HCT116 (cell line): ENCODE measurements at regions not wholly inside any gene's neighbourhood (a gene's known extent, or its start where the extent isn't known, plus 50 kb on each side); places are given as distances from the start of the nearest gene placed in this dataset.

ENCODE experiments used
- ATAC-seq: fragments of 200-7000 bp; cut with Tn5 transposase; 2 replicates; pipeline ENCODE4 v1.9.1; 2020; ENCODE audit warnings: mild to moderate bottlenecking, moderate library complexity
- BruUV-seq: library from RNA; stranded (reverse); fragments of 400-500 nt; replicated peaks from 2 replicates; lab custom pipeline; 2021; lab: Mats Ljungman, UMichigan
- CTCF ChIA-PET: fragments of 300-600 bp; sonication (Branson Sonifier 250); formaldehyde crosslinking; loops from one replicate; lab custom pipeline; 2021; ENCODE audit warnings: antibody characterized with exemption; lab: Charles Lee
- POLR2A ChIA-PET: fragments of 300-600, 350-600 bp; sonication (Branson Sonifier 250); formaldehyde crosslinking; loops from one replicate; lab custom pipeline; 2021; ENCODE audit warnings: antibody characterized with exemption; lab: Charles Lee
- RAD21 ChIA-PET, 2 experiments: fragments of 300-600 bp; sonication (Branson Sonifier 250); formaldehyde crosslinking; loops; one replicate each; lab custom pipeline; 2023; ENCODE audit warnings: low total read pairs in 2 of 2; ENCODE audit not compliant: uncharacterized antibody in 2 of 2, unreplicated experiment in 2 of 2, low non-redundant PET in 1 of 2; lab: Charles Lee
- DNase-seq: peaks from one replicate; pipeline ENCODE4 v3.0.0-alpha.2; 2010; ENCODE audit warnings: low read depth, low spot score
- H2AFZ ChIP-seq: fragments of 200-600 bp; shearing (Covaris generic), sonication (generic); 2 replicates; pipeline ENCODE4 v1.6.1; 2017; ENCODE audit warnings: low read depth, mixed run types, mixed read lengths, antibody characterized with exemption, low read length; ENCODE audit not compliant: poor library complexity, severe bottlenecking
- H3K27ac ChIP-seq: 2 replicates; pipeline ENCODE4 v1.5.1; 2012; ENCODE audit warnings: low read depth, low read length
- H3K27me3 ChIP-seq: fragments of 200-600 bp; sonication (generic); 2 replicates; pipeline ENCODE4 v1.6.1; 2016; ENCODE audit warnings: mixed run types, low read length, mixed read lengths; ENCODE audit not compliant: insufficient read depth
- H3K36me3 ChIP-seq, 2 experiments: fragments of 200-500 bp in 1 of 2; fragments of 200-600 bp in 1 of 2; sonication (Bioruptor generic) in 1 of 2; sonication (generic) in 1 of 2; 2 replicates each; pipeline versions ENCODE4 v1.5.1 to v1.6.1; 2014 to 2016; ENCODE audit warnings: low read length in 2 of 2, inconsistent platforms in 1 of 2, mixed read lengths in 1 of 2, mixed run types in 1 of 2; ENCODE audit not compliant: insufficient read depth in 2 of 2, control insufficient read depth in 1 of 2
- H3K4me1 ChIP-seq, 2 experiments: fragments of 200-600 bp in 1 of 2; sonication (generic) in 1 of 2; 2 replicates each; pipeline versions ENCODE4 v1.5.1 to v1.6.1; 2012 to 2017; ENCODE audit warnings: low read length in 2 of 2, inconsistent platforms in 1 of 2, mild to moderate bottlenecking in 1 of 2, mixed read lengths in 1 of 2, mixed run types in 1 of 2, moderate library complexity in 1 of 2; ENCODE audit not compliant: insufficient read depth in 2 of 2, control insufficient read depth in 1 of 2
- H3K4me2 ChIP-seq: fragments of 200-600 bp; sonication (generic); 2 replicates; pipeline ENCODE4 v1.6.1; 2017; ENCODE audit warnings: mixed run types, low read length, mixed read lengths
- H3K4me3 ChIP-seq, 2 experiments: fragments of 200-600 bp in 1 of 2; sonication (generic) in 1 of 2; replicated peaks in 1 of 2; 2 replicates each; pipeline ENCODE4 v1.5.1; 2011 to 2016; ENCODE audit warnings: low read length in 2 of 2, control low read depth in 1 of 2, low read depth in 1 of 2, mild to moderate bottlenecking in 1 of 2, mixed read lengths in 1 of 2, mixed run types in 1 of 2
- H3K79me2 ChIP-seq: fragments of 200-600 bp; sonication (generic); 2 replicates; pipeline ENCODE4 v1.6.1; 2017; ENCODE audit warnings: mild to moderate bottlenecking, mixed run types, low read length, moderate library complexity, mixed read lengths; ENCODE audit not compliant: insufficient read depth
- H3K9ac ChIP-seq: fragments of 200-600 bp; sonication (generic); 2 replicates; pipeline ENCODE4 v1.6.1; 2016; ENCODE audit warnings: low read length, mixed read lengths
- H3K9me2 ChIP-seq: fragments of 200-600 bp; sonication (generic), shearing (Covaris generic); 2 replicates; pipeline ENCODE4 v1.6.1; 2017; ENCODE audit warnings: mixed run types, mild to moderate bottlenecking, moderate library complexity; ENCODE audit not compliant: insufficient read depth
- H3K9me3 ChIP-seq, 2 experiments: fragments of 200-500 bp in 1 of 2; fragments of 200-600 bp in 1 of 2; sonication (Bioruptor generic) in 1 of 2; sonication (generic) in 1 of 2; 2 replicates each; pipeline ENCODE4 v1.6.1; 2014 to 2017; ENCODE audit warnings: low read length in 2 of 2, mixed read lengths in 2 of 2, inconsistent platforms in 1 of 2, low read depth in 1 of 2, mild to moderate bottlenecking in 1 of 2, mixed run types in 1 of 2, moderate library complexity in 1 of 2; ENCODE audit not compliant: control insufficient read depth in 1 of 2, insufficient read depth in 1 of 2
- H4K20me1 ChIP-seq: fragments of 200-600 bp; sonication (generic), shearing (Covaris generic); 2 replicates; pipeline ENCODE4 v1.6.1; 2017; ENCODE audit warnings: mixed run types, mild to moderate bottlenecking, moderate library complexity; ENCODE audit not compliant: insufficient read depth
- ATF3 ChIP-seq: IDR thresholded peaks from 2 replicates; pipeline ENCODE4 v1.6.1; 2012
- CBX3 ChIP-seq: IDR thresholded peaks from 2 replicates; pipeline ENCODE4 v1.6.1; 2012; ENCODE audit warnings: low read depth
- CTCF ChIP-seq, 3 experiments: fragments of 200-600 bp in 1 of 3; sonication (generic) in 1 of 3; IDR thresholded peaks in 2 of 3; conservative IDR thresholded peaks in 1 of 3; 2 replicates each; pipeline ENCODE4 v1.5.1; 2012 to 2017; ENCODE audit warnings: low read depth in 2 of 3, low read length in 2 of 3, antibody characterized with exemption in 1 of 3, borderline replicate concordance in 1 of 3, control low read depth in 1 of 3, mild to moderate bottlenecking in 1 of 3, mixed read lengths in 1 of 3, mixed run types in 1 of 3, moderate library complexity in 1 of 3; ENCODE audit not compliant: insufficient read depth in 1 of 3
- EGR1 ChIP-seq: IDR thresholded peaks from 2 replicates; pipeline ENCODE4 v1.6.1; 2012; ENCODE audit warnings: low read depth
- ELF1 ChIP-seq: IDR thresholded peaks from 2 replicates; pipeline ENCODE4 v1.6.1; 2012; ENCODE audit warnings: low read depth, borderline replicate concordance
- EZH2 ChIP-seq: fragments of 200-600 bp; sonication (generic); IDR thresholded peaks from 2 replicates; pipeline ENCODE4 v1.6.1; 2017; ENCODE audit warnings: antibody characterized with exemption, mixed run types
- EZH2phosphoT487 ChIP-seq: fragments of 200-600 bp; IDR thresholded peaks from 2 replicates; pipeline ENCODE4 v1.6.1; 2018; ENCODE audit warnings: antibody characterized with exemption, borderline replicate concordance
- FOSL1 ChIP-seq: IDR thresholded peaks from 2 replicates; pipeline ENCODE4 v1.6.1; 2012; ENCODE audit warnings: low read depth
- YY1 ChIP-seq: IDR thresholded peaks from 2 replicates; pipeline ENCODE4 v1.6.1; 2011; ENCODE audit warnings: low read length, low read depth, moderate library complexity, mild to moderate bottlenecking; ENCODE audit not compliant: insufficient replicate concordance; ENCODE audit errors: extremely low read depth
- ZBTB33 ChIP-seq: IDR thresholded peaks from 2 replicates; pipeline ENCODE4 v1.6.1; 2011; ENCODE audit warnings: mild to moderate bottlenecking, low read length, moderate library complexity; ENCODE audit not compliant: insufficient replicate concordance; ENCODE audit errors: extremely low read depth
- intact Hi-C: fragments of 100-400 bp; cut with micrococcal nuclease; formaldehyde crosslinking; loops from 2 replicates; pipeline ENCODE4 v1.10.0; 2022

GRCh38 chr22:22406445-22407027 is 102.0 kb downstream of the ZNF280B start:
- H3K4me1 ChIP-seq: no peaks in the 10 kb centered on the region
- no peak for ATAC-seq
- TF ChIP-seq EZH2phosphoT487: no peak
- no peak for TF ChIP-seq CTCF (IDR thresholded peaks at IDR 0.05 in 2 of 3, conservative IDR thresholded peaks at IDR 0.05 in 1 of 3; ENCODE audit: borderline replicate concordance in 1 of 3, insufficient read depth in 1 of 3, low read depth in 2 of 3, low read length in 2 of 3)
- no peak for TF ChIP-seq EZH2
- TF ChIP-seq EGR1: no peak
- no peak for TF ChIP-seq YY1
- TF ChIP-seq ATF3: no peak
- TF ChIP-seq ZBTB33: no peak
- no peak for TF ChIP-seq ELF1
- no peak for TF ChIP-seq FOSL1
- TF ChIP-seq CBX3: no peak
- TF ChIP-seq, all 23 proteins: peak for 0
- POLR2A ChIA-PET: no interaction called here
- H3K27ac ChIP-seq: no peak overlapping the region
- intact Hi-C loops: no loop called here
- BruUV-seq: no TSS peak
- H2AFZ ChIP-seq: no peak overlapping the region
- H3K9ac ChIP-seq: no peak overlapping the region
- RAD21 ChIA-PET: no interaction called here
- no peak overlapping the region for H3K4me3 ChIP-seq
- no peak overlapping the region for H3K4me2 ChIP-seq
- DNase-seq: no peak
- no peaks in the 10 kb centered on the region for H4K20me1 ChIP-seq
- H3K9me2 ChIP-seq: no peaks in the 10 kb centered on the region
- H3K9me3 ChIP-seq: no peaks in the 10 kb centered on the region
- no peaks in the 10 kb centered on the region for H3K79me2 ChIP-seq
- CTCF ChIA-PET: interaction anchor here (1.3 to 4.3 kb wide), 2 partner anchors 16 to 199 kb away, joined by 3 to 25 read pairs; no protein-coding TSS in a partner anchor
- peaks cover 30% of the 10 kb centered on the region for H3K27me3 ChIP-seq
- H3K36me3 ChIP-seq: no peaks in the 10 kb centered on the region
